IPS DF 4.7 (cell line): ENCODE measurements at regions not wholly inside any gene's neighbourhood (a gene's known extent, or its start where the extent isn't known, plus 50 kb on each side); places are given as distances from the start of the nearest gene placed in this dataset.
"Not testable (repeated sequence)": the region's sequence is repeated elsewhere in the genome, so short reads cannot be mapped to it uniquely, and the experiment has no call there.

Experiments used
- DNase-seq: peaks from one replicate; pipeline ENCODE4 v3.0.0-alpha.2; 2013; ENCODE audit warnings: low spot score; ENCODE audit errors: extremely low read depth

- no peak for DNase-seq
These were observed 161.3 kb downstream of the KLF13 start for GRCh38 chr15:31487811-31488436.

- DNase-seq: peak; percentile 68
These were observed 162.0 kb downstream of the KLF13 start for GRCh38 chr15:31488437-31489204.

GRCh38 chr15:31489281-31489680 lies 162.6 kb downstream of the KLF13 start:
- DNase-seq: no peak

GRCh38 chr15:31489801-31490646 lies 163.4 kb downstream of the KLF13 start:
- DNase-seq: no peak

GRCh38 chr15:31494786-31495185 lies 168.2 kb downstream of the KLF13 start:
- DNase-seq: no peak

- DNase-seq: no peak
These were observed 168.6 kb downstream of the KLF13 start for GRCh38 chr15:31495281-31495680.

- DNase-seq: no peak
These were observed 171.2 kb downstream of the KLF13 start for GRCh38 chr15:31497838-31498237.

GRCh38 chr15:31498329-31498728 lies 171.7 kb downstream of the KLF13 start:
- no peak for DNase-seq

- no peak for DNase-seq
These were observed 172.1 kb downstream of the KLF13 start for GRCh38 chr15:31498756-31499155.

GRCh38 chr15:31499236-31499952 lies 172.8 kb downstream of the KLF13 start:
- no peak for DNase-seq

GRCh38 chr15:31499953-31500765 lies 173.5 kb downstream of the KLF13 start:
- DNase-seq: no peak

GRCh38 chr15:31500766-31501449 lies 174.3 kb downstream of the KLF13 start:
- no peak for DNase-seq

- no peak for DNase-seq
These were observed 175.0 kb downstream of the KLF13 start for GRCh38 chr15:31501536-31502157.

GRCh38 chr15:31502541-31503229 lies 176.1 kb downstream of the KLF13 start:
- no peak for DNase-seq

GRCh38 chr15:31503256-31503655 lies 176.6 kb downstream of the KLF13 start:
- DNase-seq: no peak

- DNase-seq: no peak
These were observed 177.3 kb downstream of the KLF13 start for GRCh38 chr15:31503758-31504461.

- no peak for DNase-seq
These were observed 177.8 kb downstream of the KLF13 start for GRCh38 chr15:31504462-31504839.

GRCh38 chr15:31507573-31507972 lies 180.9 kb downstream of the KLF13 start:
- DNase-seq: not testable (repeated sequence)
